ENCODE measurements at regions not wholly inside any gene's neighbourhood (a gene's known extent, or its start where the extent isn't known, plus 50 kb on each side); places are given as distances from the start of the nearest gene placed in this dataset.

GRCh38 chr18:71503222-71503621 is 1040.9 kb downstream of the CBLN2 start:
- H3K4me1 ChIP-seq (ENCODE audit: control insufficient read depth in 1 of 2, insufficient read depth in 2 of 2, low read length in 2 of 2), result no peaks in the 10 kb centered on the region
- no peaks in the 10 kb centered on the region for H3K9me2 ChIP-seq (ENCODE audit: insufficient read depth)
- ChIA-PET RAD21 (ENCODE audit: low non-redundant PET in 1 of 2, low total read pairs in 2 of 2, uncharacterized antibody in 2 of 2, unreplicated experiment in 2 of 2) (no interaction called here), CTCF (no interaction called here), POLR2A (no interaction called here)
- ATAC-seq (no peak), DNase-seq (ENCODE audit: low read depth, low spot score) (no peak)
- no TSS peak for BruUV-seq (replicated peaks)
- no peak overlapping the region for H2AFZ ChIP-seq (ENCODE audit: low read depth, low read length, poor library complexity, severe bottlenecking)
- no peak overlapping the region for H3K9ac ChIP-seq (ENCODE audit: low read length)
- H4K20me1 ChIP-seq (ENCODE audit: insufficient read depth), result no peaks in the 10 kb centered on the region
- intact Hi-C loops (cut with micrococcal nuclease), result no loop called here
- H3K27ac ChIP-seq (ENCODE audit: low read depth, low read length), result no peak overlapping the region
- H3K4me2 ChIP-seq (ENCODE audit: low read length), result no peak overlapping the region
- no peaks in the 10 kb centered on the region for H3K79me2 ChIP-seq (ENCODE audit: insufficient read depth, low read length)
- peaks cover 5 to 10% of the 10 kb centered on the region in 2 experiments; a peak in 2 of 4 replicates for H3K9me3 ChIP-seq (ENCODE audit: control insufficient read depth in 1 of 2, insufficient read depth in 1 of 2, low read depth in 1 of 2, low read length in 2 of 2)
- H3K36me3 ChIP-seq (ENCODE audit: control insufficient read depth in 1 of 2, insufficient read depth in 2 of 2, low read length in 2 of 2), result no peaks in the 10 kb centered on the region
- TF ChIP-seq ZFX (IDR thresholded peaks at IDR 0.05) (no peak), EGR1 (IDR thresholded peaks at IDR 0.05; ENCODE audit: low read depth) (no peak), POLR2A (IDR thresholded peaks at IDR 0.05; ENCODE audit: borderline replicate concordance, extremely low read depth, insufficient read depth, insufficient read length) (no peak), CBX3 (IDR thresholded peaks at IDR 0.05; ENCODE audit: low read depth) (no peak), JUND (IDR thresholded peaks at IDR 0.05) (no peak)
- no peaks in the 10 kb centered on the region for H3K27me3 ChIP-seq (ENCODE audit: insufficient read depth, low read length)
- H3K4me3 ChIP-seq (replicated peaks in 1 of 2; ENCODE audit: low read depth in 1 of 2, low read length in 2 of 2), result no peak overlapping the region

GRCh38 chr18:71485611-71486010 is 1058.5 kb downstream of the CBLN2 start:
- TF ChIP-seq ZNF274 (IDR thresholded peaks at IDR 0.05; ENCODE audit: low read depth, low read length), result no peak
- TF ChIP-seq SP1 (IDR thresholded peaks at IDR 0.05; ENCODE audit: low read depth), result no peak
- TF ChIP-seq POLR2AphosphoS5 (IDR thresholded peaks at IDR 0.05; ENCODE audit: low read depth, low read length), result no peak
- no peak for TF ChIP-seq ATF3 (IDR thresholded peaks at IDR 0.05)
- TF ChIP-seq TCF7L2 (IDR thresholded peaks at IDR 0.05; ENCODE audit: borderline replicate concordance, extremely low read depth, insufficient read depth, insufficient read length), result no peak
- TF ChIP-seq ZFX (IDR thresholded peaks at IDR 0.05), result no peak
- no peak for TF ChIP-seq ZBTB33 (IDR thresholded peaks at IDR 0.05; ENCODE audit: extremely low read depth, insufficient replicate concordance, low read length)
- TF ChIP-seq SIN3A (IDR thresholded peaks at IDR 0.05; ENCODE audit: low read depth), result no peak
- no peak for TF ChIP-seq CBX3 (IDR thresholded peaks at IDR 0.05; ENCODE audit: low read depth)
- TF ChIP-seq SRF (IDR thresholded peaks at IDR 0.05; ENCODE audit: low read depth), result no peak
- TF ChIP-seq YY1 (IDR thresholded peaks at IDR 0.05; ENCODE audit: extremely low read depth, insufficient replicate concordance, low read depth, low read length), result no peak
- TF ChIP-seq CTCF (IDR thresholded peaks at IDR 0.05 in 2 of 3, conservative IDR thresholded peaks at IDR 0.05 in 1 of 3; ENCODE audit: borderline replicate concordance in 1 of 3, insufficient read depth in 1 of 3, low read depth in 2 of 3, low read length in 2 of 3), result no peak
- TF ChIP-seq POLR2A (IDR thresholded peaks at IDR 0.05; ENCODE audit: borderline replicate concordance, extremely low read depth, insufficient read depth, insufficient read length), result no peak
- no peak for TF ChIP-seq EZH2 (IDR thresholded peaks at IDR 0.05)
- H4K20me1 ChIP-seq (ENCODE audit: insufficient read depth), result no peaks in the 10 kb centered on the region
- H2AFZ ChIP-seq (ENCODE audit: low read depth, low read length, poor library complexity, severe bottlenecking), result no peak overlapping the region
- H3K36me3 ChIP-seq (ENCODE audit: control insufficient read depth in 1 of 2, insufficient read depth in 2 of 2, low read length in 2 of 2), result no peaks in the 10 kb centered on the region
- no peaks in the 10 kb centered on the region for H3K79me2 ChIP-seq (ENCODE audit: insufficient read depth, low read length)
- H3K9ac ChIP-seq (ENCODE audit: low read length), result no peak overlapping the region
- no peak overlapping the region for H3K4me2 ChIP-seq (ENCODE audit: low read length)
- ATAC-seq, result no peak
- no peaks in the 10 kb centered on the region for H3K9me2 ChIP-seq (ENCODE audit: insufficient read depth)
- H3K4me3 ChIP-seq (replicated peaks in 1 of 2; ENCODE audit: low read depth in 1 of 2, low read length in 2 of 2), result no peak overlapping the region
- H3K4me1 ChIP-seq (ENCODE audit: control insufficient read depth in 1 of 2, insufficient read depth in 2 of 2, low read length in 2 of 2), result no peaks in the 10 kb centered on the region
- no peak for DNase-seq (ENCODE audit: low read depth, low spot score)
- BruUV-seq (replicated peaks), result no TSS peak
- CTCF ChIA-PET, result no interaction called here
- H3K27me3 ChIP-seq (ENCODE audit: insufficient read depth, low read length), result no peaks in the 10 kb centered on the region
- intact Hi-C loops (cut with micrococcal nuclease), result no loop called here
- RAD21 ChIA-PET (ENCODE audit: low non-redundant PET in 1 of 2, low total read pairs in 2 of 2, uncharacterized antibody in 2 of 2, unreplicated experiment in 2 of 2), result no interaction called here
- H3K27ac ChIP-seq (ENCODE audit: low read depth, low read length), result no peak overlapping the region
- peaks cover 4 to 16% of the 10 kb centered on the region in 2 experiments; a peak in 3 of 4 replicates for H3K9me3 ChIP-seq (ENCODE audit: control insufficient read depth in 1 of 2, insufficient read depth in 1 of 2, low read depth in 1 of 2, low read length in 2 of 2)
- POLR2A ChIA-PET, result no interaction called here

Data from HCT116 (cell line).